T-helper 1 cell treated with Interleukin-12 subunit alpha and Interleukin-12 subunit beta and Interleukin-4 antibody, amounts not matched to agents 30 ng/mL and 1 ng/mL, for 36 hours (primary cell): ENCODE measurements at regions not wholly inside any gene's neighbourhood (a gene's known extent, or its start where the extent isn't known, plus 50 kb on each side); places are given as distances from the start of the nearest gene placed in this dataset.
"Not testable (repeated sequence)": the region's sequence is repeated elsewhere in the genome, so short reads cannot be mapped to it uniquely, and the experiment has no call there.

ENCODE experiments used
- intact Hi-C: fragments of 100-400 bp; cut with micrococcal nuclease; formaldehyde crosslinking; loops from one replicate; pipeline ENCODE4 v1.15.1; 2024

- intact Hi-C loops: loop anchor here (2.0 kb wide), 1 partner anchor 33 kb away; no protein-coding TSS in a partner anchor
Observed at GRCh38 chr18:66011916-66012315, 261.1 kb downstream of the CDH7 start.

- intact Hi-C loops: no loop called here
Observed at GRCh38 chr18:66005831-66006588, 255.2 kb downstream of the CDH7 start.

- intact Hi-C loops: not testable (repeated sequence)
Observed at GRCh38 chr18:65998971-65999700, 248.3 kb downstream of the CDH7 start.

- intact Hi-C loops: no loop called here
Observed at GRCh38 chr18:65995206-65995605, 244.4 kb downstream of the CDH7 start.

- intact Hi-C loops: no loop called here
Observed at GRCh38 chr18:65994302-65994701, 243.5 kb downstream of the CDH7 start.

- intact Hi-C loops: no loop called here
Observed at GRCh38 chr18:65990944-65991708, 240.3 kb downstream of the CDH7 start.

- intact Hi-C loops: no loop called here
Observed at GRCh38 chr18:65990174-65990690, 239.4 kb downstream of the CDH7 start.

GRCh38 chr18:65988972-65989371 lies 238.2 kb downstream of the CDH7 start:
- intact Hi-C loops: no loop called here

- intact Hi-C loops: no loop called here
Observed at GRCh38 chr18:65988386-65988785, 237.6 kb downstream of the CDH7 start.

GRCh38 chr18:65983750-65984149 lies 232.9 kb downstream of the CDH7 start:
- intact Hi-C loops: no loop called here

GRCh38 chr18:65975536-65975935 lies 224.7 kb downstream of the CDH7 start:
- intact Hi-C loops: no loop called here

- intact Hi-C loops: no loop called here
Observed at GRCh38 chr18:65974758-65975157, 223.9 kb downstream of the CDH7 start.

- intact Hi-C loops: no loop called here
Observed at GRCh38 chr18:65968239-65969004, 217.6 kb downstream of the CDH7 start.

GRCh38 chr18:65955747-65956146 lies 204.9 kb downstream of the CDH7 start:
- intact Hi-C loops: no loop called here

GRCh38 chr18:65954372-65954771 lies 203.6 kb downstream of the CDH7 start:
- intact Hi-C loops: no loop called here

GRCh38 chr18:65946777-65947176 lies 196.0 kb downstream of the CDH7 start:
- intact Hi-C loops: no loop called here

- intact Hi-C loops: no loop called here
Observed at GRCh38 chr18:65943268-65943667, 192.5 kb downstream of the CDH7 start.

GRCh38 chr18:65942854-65943253 lies 192.0 kb downstream of the CDH7 start:
- intact Hi-C loops: no loop called here

- intact Hi-C loops: no loop called here
Observed at GRCh38 chr18:65942104-65942503, 191.3 kb downstream of the CDH7 start.

GRCh38 chr18:65941482-65941881 lies 190.7 kb downstream of the CDH7 start:
- intact Hi-C loops: no loop called here
